ENCODE measurements at regions not wholly inside any gene's neighbourhood (a gene's known extent, or its start where the extent isn't known, plus 50 kb on each side); places are given as distances from the start of the nearest gene placed in this dataset.

- no peak for DNase-seq (ENCODE audit: low read depth)
These were observed 472.8 kb downstream of the CCDC171 start for GRCh38 chr9:16025627-16026026.

- DNase-seq (ENCODE audit: low read depth), result no peak
These were observed 474.0 kb downstream of the CCDC171 start for GRCh38 chr9:16026886-16027285.

GRCh38 chr9:16028548-16028947 is 475.7 kb downstream of the CCDC171 start:
- DNase-seq (ENCODE audit: low read depth), result no peak

- DNase-seq (ENCODE audit: low read depth), result no peak
These were observed 476.3 kb downstream of the CCDC171 start for GRCh38 chr9:16029046-16029615.

DNA sequence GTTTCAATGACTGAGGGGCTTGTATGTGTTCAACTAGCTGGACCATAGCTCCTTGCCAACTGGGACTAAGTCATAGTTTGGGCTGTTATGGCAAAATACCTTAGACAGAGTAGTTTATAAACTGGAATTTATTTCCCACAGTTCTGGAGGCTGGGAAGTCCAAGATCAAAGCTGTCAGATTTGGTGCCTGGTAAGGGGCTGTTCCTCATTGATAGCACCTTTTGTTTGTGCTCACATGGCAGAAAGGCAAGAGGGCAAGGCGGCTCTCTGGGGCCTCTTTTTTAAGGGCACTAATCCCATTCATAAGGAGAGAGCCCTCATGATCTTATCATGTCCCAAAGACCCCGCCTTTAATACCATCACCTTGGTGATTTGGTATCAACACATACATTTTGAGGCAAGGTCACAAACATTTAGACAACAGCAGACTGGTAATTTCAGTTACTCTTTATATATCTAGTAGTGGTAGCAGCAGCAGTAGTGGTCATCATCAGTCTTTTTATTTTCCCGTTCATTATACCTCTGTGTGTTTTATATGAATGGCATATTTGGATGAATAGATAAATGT is 477.0 kb downstream of the CCDC171 start:
- no peak for DNase-seq (ENCODE audit: low read depth)

DNA sequence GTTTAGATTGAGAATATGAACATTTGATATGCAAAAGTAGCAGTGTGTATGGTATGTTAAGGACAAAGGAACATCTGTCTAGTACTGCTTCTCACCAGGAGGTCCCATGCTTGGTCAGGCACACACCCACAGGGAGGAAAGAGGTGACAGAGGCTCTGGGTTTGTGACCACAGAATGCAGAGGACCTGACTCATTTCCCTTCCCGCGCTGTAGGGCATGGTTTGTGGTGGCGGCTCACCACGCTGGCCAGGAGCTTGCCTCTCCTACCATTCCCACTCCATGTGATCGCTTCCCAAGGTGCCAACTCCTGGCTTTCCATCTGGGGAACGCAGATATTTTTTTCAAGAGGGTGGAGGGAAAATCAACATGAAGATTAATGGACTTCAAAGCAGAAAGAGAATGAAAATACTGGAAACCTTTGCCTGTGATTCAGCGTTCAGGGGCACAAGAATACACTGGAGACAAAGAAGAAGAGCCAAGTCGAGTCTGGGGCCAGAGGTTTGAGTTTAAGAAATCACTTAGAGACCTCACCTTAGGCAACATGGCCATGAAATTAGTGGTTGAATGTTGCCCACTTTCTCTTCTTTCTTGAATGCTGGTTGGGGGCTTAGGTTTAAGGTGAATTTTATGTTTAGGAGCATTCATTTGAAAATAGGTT is 477.8 kb downstream of the CCDC171 start:
- DNase-seq (ENCODE audit: low read depth), result no peak

DNA sequence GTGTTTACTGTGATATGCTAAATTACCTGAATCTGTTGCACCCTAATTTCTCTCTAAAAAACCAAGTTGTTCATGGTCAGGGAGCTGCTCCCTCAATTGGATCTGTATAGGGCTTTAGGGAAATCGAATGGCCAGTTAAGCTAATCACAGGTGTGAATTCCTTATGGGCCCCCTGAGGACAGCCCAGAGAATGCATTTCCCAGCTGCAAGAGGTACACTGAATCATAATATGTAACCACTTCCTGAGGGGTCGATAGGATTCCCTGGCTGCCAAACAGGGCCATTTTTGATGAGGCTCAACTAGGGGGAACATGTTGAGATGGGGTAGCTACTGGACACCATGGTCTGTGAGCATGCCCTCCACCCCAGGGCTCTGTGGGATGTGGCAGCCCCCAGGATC is 478.6 kb downstream of the CCDC171 start:
- no peak for DNase-seq (ENCODE audit: low read depth)

GRCh38 chr9:16031971-16032370 is 479.1 kb downstream of the CCDC171 start:
- no peak for DNase-seq (ENCODE audit: low read depth)

GRCh38 chr9:16032799-16033198 is 480.0 kb downstream of the CCDC171 start:
- DNase-seq (ENCODE audit: low read depth), result no peak

- DNase-seq (ENCODE audit: low read depth), result no peak
These were observed 480.4 kb downstream of the CCDC171 start for GRCh38 chr9:16033253-16033652.

DNA sequence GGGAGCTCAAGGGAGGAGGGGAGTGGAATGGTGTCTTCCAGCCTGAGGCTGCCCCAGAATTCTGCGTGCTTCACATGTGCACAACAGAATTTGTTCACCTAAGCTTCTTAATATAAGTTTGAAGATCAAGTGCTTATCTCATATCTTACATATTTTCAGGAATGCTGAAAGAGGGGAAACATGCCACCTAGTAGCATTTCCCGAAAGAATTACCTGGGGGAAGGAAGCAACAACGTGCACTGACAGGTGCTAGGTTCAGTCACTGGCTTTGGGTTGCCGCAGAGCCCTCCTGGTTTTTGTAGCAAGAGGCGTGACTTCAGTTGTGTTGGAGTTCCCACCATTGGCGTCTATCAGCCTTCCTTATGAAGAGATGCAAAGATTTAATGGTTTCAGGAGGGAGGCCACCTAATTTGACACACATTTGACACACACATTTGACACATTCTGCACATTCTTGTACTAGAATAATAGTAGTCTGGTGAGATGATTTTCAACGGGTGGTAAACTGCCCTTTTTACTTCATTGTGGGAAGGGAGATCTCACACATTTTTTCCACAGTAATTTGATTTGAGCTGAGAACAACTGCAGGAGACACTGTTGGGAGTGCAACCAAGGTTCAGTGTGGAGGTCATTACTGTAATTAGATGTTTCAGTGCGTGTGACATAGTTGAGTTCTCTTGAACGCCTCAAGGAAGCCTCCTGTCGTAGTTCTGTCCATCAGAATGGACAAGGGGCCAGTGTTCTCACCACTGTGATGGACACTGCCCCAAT is 481.3 kb downstream of the CCDC171 start:
- no peak for DNase-seq (ENCODE audit: low read depth)

DNA sequence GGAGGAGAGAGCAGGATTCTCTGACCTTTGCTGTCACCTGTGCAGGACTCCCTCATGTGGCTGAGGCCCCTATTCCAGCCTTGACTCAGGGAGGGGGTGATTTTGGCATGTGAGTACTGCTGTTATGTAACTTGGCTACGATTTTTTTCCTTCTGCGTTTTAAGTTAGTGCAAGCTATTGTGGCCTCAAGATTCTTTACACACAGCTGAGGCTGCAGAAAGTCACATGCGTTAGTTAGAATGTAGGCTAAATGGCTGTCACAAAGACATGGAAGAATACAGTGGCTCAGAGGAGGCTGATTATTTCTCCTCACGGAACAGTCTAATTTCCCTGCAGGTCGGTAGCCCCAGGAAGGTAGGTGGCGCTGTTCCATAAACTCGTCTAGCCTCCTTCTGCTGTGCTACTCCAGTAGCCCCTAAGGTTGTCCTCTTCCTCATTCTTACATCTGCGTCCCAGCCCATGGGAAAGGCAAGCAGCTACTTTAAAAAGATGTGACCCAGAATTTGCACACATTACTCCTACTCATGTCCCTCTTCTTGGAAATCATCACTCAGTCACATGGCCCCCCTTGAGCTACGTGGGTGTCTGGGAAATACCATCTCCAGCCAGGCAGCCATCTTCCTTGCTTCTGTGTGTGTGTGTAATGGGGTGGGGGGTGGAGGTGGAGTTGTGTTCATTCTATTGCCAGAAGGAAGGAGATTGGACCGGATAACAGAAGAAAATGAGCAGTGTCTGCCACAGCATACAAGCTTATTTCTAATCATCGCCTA is 486.6 kb downstream of the CCDC171 start:
- DNase-seq (ENCODE audit: low read depth), result no peak

- DNase-seq (ENCODE audit: low read depth), result no peak
These were observed 487.3 kb downstream of the CCDC171 start for GRCh38 chr9:16039988-16040761.

DNA sequence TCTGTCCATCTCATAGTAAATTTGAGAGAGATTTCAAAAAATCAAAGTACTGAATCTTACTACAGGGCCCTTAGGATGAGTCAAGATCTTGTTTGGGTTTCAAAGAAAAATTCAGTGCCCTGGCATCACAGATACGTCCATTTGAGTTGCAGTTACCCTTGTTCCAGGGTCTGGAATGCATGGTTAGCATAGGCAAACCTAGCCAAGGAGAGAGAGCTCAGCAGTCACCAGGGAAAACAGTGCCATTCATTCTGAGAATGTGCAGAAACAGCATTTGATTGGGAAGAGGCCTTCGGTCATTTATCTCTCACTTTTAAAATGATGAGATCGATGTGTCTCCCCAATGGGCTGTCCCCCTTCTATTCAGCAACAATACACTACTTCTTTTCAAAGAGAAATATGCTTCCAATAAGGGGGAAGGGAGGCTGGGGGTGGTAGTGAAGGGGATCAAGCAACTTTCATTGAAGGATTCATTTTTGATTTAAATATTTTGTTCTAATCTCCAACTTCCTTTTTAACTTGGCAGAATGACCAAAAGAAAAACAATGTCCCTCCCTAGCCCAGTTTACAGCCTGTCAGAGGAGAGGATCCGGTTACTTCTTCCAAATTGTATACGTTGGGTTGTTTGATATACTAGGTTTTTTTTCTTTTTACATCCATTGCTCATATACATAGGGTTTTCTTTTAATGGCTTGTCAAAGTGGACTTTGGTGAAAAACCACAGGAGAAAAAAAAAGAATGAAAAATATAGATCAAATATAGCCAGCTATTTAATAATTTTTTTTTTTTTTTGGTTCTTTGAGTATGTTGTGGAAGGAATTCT is 491.1 kb downstream of the CCDC171 start:
- no peak for DNase-seq (ENCODE audit: low read depth)

DNA sequence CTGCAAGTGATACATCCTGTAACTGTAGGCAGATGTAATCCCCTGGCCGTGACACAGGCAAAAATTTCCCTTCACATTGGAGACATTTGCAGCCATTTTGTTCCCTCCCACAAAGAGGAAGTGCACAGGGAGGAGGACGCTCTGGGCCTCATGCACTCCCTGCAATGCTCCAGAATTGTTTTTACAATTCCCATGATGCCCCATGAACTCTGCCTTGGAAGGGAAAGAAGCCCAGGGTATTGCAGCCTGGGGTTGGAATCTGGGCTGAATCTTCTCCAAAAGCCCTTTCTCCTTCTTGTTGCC is 491.7 kb downstream of the CCDC171 start:
- DNase-seq (ENCODE audit: low read depth), result no peak

- DNase-seq (ENCODE audit: low read depth), result no peak
These were observed 492.9 kb downstream of the CCDC171 start for GRCh38 chr9:16045651-16046280.

DNA sequence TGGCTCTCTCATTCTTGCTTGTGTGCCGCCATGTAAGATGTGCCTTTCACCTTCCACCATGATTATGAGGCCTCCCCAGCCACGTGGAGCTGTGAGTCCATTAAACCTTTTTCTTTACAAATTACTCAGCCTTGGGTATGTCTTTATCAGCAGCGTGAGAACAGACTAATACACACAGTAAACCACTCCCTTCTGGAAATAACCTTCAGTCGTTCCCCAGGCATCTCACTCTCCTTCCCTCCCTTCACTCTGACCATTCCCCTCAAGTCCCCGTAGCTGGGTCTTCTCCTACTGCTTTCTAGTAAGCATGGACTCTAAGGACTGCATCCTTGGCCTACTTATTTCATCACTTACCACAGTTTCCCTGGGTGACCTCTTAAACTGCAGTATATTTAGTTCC is 493.9 kb downstream of the CCDC171 start:
- no peak for DNase-seq (ENCODE audit: low read depth)

DNA sequence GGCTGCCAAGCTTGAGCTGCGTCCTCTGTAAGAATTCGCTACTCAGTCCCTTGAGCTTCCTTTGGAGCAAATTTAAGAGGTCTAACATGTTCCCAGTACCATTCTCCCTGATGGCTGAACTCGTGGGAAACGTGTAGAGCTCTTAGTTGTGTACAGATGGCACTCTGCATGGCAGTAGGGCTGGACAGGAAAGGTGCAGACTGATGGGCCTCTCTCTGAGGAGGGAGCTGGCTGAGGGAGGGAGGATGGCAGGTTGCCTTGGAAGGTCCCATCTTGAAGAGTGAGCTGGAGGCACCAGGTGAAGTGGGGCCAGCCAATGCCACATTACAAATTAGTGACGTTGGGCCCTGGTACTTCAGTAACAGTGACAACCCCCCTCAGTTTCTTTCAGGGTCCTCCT is 495.3 kb downstream of the CCDC171 start:
- no peak for DNase-seq (ENCODE audit: low read depth)

GRCh38 chr9:16052146-16052545 is 499.3 kb downstream of the CCDC171 start:
- no peak for DNase-seq (ENCODE audit: low read depth)

GRCh38 chr9:16052757-16053530 is 500.1 kb downstream of the CCDC171 start:
- no peak for DNase-seq (ENCODE audit: low read depth)

Measured in stimulated activated CD8-positive, alpha-beta memory T cell treated with anti-CD3 and anti-CD28 coated beads, Interleukin-15, amount 100 ng/mL, for 1 hour (primary cell).